ENCODE measurements at regions not wholly inside any gene's neighbourhood (a gene's known extent, or its start where the extent isn't known, plus 50 kb on each side); places are given as distances from the start of the nearest gene placed in this dataset.
A peak's percentile ranks its signal among the peaks of the same experiment; 100 is the strongest.

DNA sequence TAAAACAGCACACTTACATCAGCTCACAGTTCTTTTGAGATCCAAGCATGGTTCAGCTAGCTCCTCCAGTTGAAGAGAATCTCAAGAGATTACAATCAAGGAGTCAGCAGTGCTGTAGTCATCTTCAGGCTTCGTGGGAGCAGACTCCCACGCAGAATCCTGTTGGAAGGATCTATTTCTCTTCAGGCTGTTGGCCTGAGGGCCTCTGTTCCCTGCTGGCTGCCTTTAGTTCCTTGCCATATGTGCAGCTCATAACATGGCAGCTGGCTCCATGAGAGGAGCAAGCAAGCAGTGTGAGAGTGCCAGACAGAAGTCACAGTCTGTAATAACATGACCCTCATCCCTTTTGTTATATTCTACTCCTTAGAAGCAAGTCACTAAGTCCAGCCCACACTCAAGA, 168.6 kb downstream of the COX18 start:
- intact Hi-C loops (cut with DNase I) = no loop called here

DNA sequence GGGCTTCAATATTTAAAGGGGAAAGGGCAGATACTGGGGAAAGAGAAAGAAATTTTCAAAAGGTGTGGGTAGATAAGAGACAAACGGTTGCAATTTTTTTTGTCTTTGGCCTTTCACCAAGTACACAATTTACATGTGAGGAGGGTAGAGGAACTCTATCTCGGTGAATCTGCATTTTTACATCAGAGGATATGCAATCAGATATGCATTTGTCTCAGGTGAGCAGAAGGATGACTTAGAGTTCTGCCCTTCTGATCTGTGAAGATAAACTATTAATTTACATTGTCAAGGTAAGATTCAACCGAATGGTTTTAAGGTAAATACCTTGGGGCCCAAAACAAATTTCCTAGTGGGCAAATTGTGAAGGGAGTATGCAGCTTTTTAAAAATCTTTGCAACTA, 169.9 kb downstream of the COX18 start:
- intact Hi-C loops (cut with DNase I) = no loop called here
- H3K4me1 ChIP-seq = no peaks in the 10 kb centered on the region
- H3K9me3 ChIP-seq = no peaks in the 10 kb centered on the region
- H3K27me3 ChIP-seq = no peaks in the 10 kb centered on the region
- no peak overlapping the region for H3K4me3 ChIP-seq
- no peak overlapping the region for H3K27ac ChIP-seq
- no peak for DNase-seq (ENCODE audit: extremely low spot score in 2 of 2)
- no peaks in the 10 kb centered on the region for H3K36me3 ChIP-seq
- no peak for TF ChIP-seq POLR2A (IDR thresholded peaks at IDR 0.05)
- TF ChIP-seq, protein P1, sequence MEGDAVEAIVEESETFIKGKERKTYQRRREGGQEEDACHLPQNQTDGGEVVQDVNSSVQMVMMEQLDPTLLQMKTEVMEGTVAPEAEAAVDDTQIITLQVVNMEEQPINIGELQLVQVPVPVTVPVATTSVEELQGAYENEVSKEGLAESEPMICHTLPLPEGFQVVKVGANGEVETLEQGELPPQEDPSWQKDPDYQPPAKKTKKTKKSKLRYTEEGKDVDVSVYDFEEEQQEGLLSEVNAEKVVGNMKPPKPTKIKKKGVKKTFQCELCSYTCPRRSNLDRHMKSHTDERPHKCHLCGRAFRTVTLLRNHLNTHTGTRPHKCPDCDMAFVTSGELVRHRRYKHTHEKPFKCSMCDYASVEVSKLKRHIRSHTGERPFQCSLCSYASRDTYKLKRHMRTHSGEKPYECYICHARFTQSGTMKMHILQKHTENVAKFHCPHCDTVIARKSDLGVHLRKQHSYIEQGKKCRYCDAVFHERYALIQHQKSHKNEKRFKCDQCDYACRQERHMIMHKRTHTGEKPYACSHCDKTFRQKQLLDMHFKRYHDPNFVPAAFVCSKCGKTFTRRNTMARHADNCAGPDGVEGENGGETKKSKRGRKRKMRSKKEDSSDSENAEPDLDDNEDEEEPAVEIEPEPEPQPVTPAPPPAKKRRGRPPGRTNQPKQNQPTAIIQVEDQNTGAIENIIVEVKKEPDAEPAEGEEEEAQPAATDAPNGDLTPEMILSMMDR (IDR thresholded peaks at IDR 0.05) = no peak
- TF ChIP-seq POLR2AphosphoS5 (IDR thresholded peaks at IDR 0.05; ENCODE audit: insufficient read depth in 1 of 2, low read depth in 1 of 2) = no peak

More for the DNA sequence above, 168.6 kb downstream of the COX18 start:
- TF ChIP-seq, protein P1 (IDR thresholded peaks at IDR 0.05) = no peak
- TF ChIP-seq POLR2AphosphoS5 (IDR thresholded peaks at IDR 0.05; ENCODE audit: insufficient read depth in 1 of 2, low read depth in 1 of 2) = no peak
- no peak for TF ChIP-seq POLR2A (IDR thresholded peaks at IDR 0.05)
- Histone ChIP-seq H3K4me3 (no peak overlapping the region), H3K4me1 (no peaks in the 10 kb centered on the region), H3K27ac (no peak overlapping the region), H3K9me3 (no peaks in the 10 kb centered on the region), H3K27me3 (no peaks in the 10 kb centered on the region), H3K36me3 (no peaks in the 10 kb centered on the region)
- DNase-seq (ENCODE audit: extremely low spot score in 2 of 2) = no peak

DNA sequence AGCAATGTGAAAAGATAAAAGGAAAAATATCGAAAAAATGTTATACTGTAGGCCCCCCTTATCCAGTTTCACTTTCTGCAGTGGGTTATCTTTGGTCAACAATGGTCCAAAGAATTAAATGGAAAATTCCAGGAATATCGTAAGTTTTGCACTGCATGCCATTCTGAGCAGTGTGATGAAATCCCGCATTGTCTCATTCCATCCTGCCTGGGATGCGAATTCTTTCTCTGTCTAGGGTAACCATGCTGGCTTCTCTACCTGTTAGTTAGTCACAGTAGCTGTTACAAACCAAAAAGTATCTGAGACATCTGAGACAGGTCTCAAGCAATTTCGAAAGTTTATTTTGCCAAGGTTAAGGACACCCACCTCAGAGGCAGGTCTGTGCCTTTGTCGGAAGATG, 170.3 kb downstream of the COX18 start:
- H3K4me3 ChIP-seq = no peak overlapping the region
- no peak for DNase-seq (ENCODE audit: extremely low spot score in 2 of 2)
- H3K27me3 ChIP-seq = no peaks in the 10 kb centered on the region
- TF ChIP-seq, protein P1 (IDR thresholded peaks at IDR 0.05) = no peak
- no peak for TF ChIP-seq POLR2A (IDR thresholded peaks at IDR 0.05)
- intact Hi-C loops (cut with DNase I) = no loop called here
- no peaks in the 10 kb centered on the region for H3K36me3 ChIP-seq
- no peaks in the 10 kb centered on the region for H3K4me1 ChIP-seq
- no peaks in the 10 kb centered on the region for H3K9me3 ChIP-seq
- no peak overlapping the region for H3K27ac ChIP-seq

DNA sequence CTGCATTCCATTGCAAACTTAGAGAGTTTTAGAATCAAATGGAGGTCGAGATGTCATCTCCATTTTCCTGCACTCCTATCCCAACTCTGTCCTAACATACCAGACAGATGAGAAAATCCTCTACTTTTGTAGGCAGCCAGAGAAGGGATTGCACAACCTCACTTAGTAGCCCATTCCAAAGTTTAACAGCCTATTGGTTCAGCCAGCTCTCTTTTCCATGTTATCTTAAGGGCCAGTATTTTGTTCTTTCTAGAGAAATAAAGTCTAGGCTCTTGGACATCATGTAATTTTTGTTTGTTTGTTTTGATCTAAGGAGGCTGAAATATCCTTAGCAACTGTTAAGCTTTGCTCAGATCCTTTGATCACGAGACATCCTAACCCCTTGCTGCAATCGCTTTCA, 173.0 kb downstream of the COX18 start:
- intact Hi-C loops (cut with DNase I) = no loop called here
- no peak for DNase-seq (ENCODE audit: extremely low spot score in 2 of 2)
- H3K36me3 ChIP-seq = no peaks in the 10 kb centered on the region
- no peaks in the 10 kb centered on the region for H3K9me3 ChIP-seq
- H3K27ac ChIP-seq = no peak overlapping the region
- no peaks in the 10 kb centered on the region for H3K4me1 ChIP-seq
- no peak overlapping the region for H3K4me3 ChIP-seq
- TF ChIP-seq POLR2AphosphoS5 (IDR thresholded peaks at IDR 0.05; ENCODE audit: insufficient read depth in 1 of 2, low read depth in 1 of 2) = peak; percentile 20 to 48
- TF ChIP-seq, protein P1 (IDR thresholded peaks at IDR 0.05) = no peak
- no peaks in the 10 kb centered on the region for H3K27me3 ChIP-seq

DNA sequence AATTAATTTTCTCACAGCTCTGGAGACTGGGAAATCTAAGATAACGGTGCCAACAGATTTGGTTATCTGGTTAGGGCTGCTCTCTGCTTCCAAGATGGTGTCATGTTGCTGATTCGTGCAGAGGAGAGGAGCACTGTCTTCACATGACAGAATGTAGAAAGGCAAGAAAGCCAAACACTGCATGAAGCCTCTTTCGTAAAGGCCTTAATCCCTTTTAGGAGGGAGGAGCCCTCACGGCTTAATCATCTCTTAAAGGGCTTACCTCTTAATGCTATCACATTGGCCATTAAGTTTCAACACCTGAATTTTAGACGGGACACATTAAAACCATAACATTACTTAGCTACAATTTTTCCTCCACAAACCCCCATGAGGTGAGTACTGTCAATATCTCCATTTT, 174.1 kb downstream of the COX18 start:
- Histone ChIP-seq H3K4me1 (no peaks in the 10 kb centered on the region), H3K27ac (no peak overlapping the region), H3K4me3 (no peak overlapping the region), H3K27me3 (no peaks in the 10 kb centered on the region), H3K9me3 (no peaks in the 10 kb centered on the region), H3K36me3 (no peaks in the 10 kb centered on the region)
- DNase-seq (ENCODE audit: extremely low spot score in 2 of 2) = no peak
- intact Hi-C loops (cut with DNase I) = no loop called here
- TF ChIP-seq, protein P1 (IDR thresholded peaks at IDR 0.05) = no peak
- TF ChIP-seq POLR2AphosphoS5 (IDR thresholded peaks at IDR 0.05; ENCODE audit: insufficient read depth in 1 of 2, low read depth in 1 of 2) (no peak), POLR2A (IDR thresholded peaks at IDR 0.05) (no peak)
